Fibroblast of lung (primary cell): ENCODE measurements at regions not wholly inside any gene's neighbourhood (a gene's known extent, or its start where the extent isn't known, plus 50 kb on each side); places are given as distances from the start of the nearest gene placed in this dataset.

Experiments used
- EZH2 ChIP-seq: IDR thresholded peaks from 2 replicates; pipeline ENCODE4 v1.5.1; 2012; ENCODE audit warnings: low read length, control low read depth, mild to moderate bottlenecking; ENCODE audit errors: missing control alignments
- TF ChIP-seq, protein P1 (sequence below), 2 donors: IDR thresholded peaks in 1 of 2; conservative IDR thresholded peaks in 1 of 2; 1 replicate in 1 of 2; 2 replicates in 1 of 2; pipeline ENCODE4 v1.5.1; 2011 to 2012; ENCODE audit warnings: low read length in 2 of 2, control low read depth in 1 of 2, inconsistent platforms in 1 of 2, low read depth in 1 of 2, mild to moderate bottlenecking in 1 of 2

DNA sequence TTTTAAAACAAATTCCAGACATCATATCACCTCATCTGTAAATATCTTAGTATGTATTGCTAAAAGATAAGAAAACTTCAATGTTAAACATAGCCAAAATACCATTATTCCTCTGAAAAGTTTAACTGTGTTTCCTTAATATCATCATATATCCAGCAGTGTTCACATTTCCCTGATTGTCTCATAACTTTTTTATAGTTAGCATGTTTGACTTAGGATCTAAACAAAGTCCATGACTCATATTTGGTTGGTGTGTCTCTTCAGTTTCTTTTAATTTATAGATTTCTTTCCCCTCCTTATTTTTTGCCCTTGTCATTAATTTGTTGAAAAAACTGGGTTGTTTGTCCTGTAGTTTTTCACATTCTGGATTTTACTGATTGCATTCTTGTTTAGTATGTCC is 163.0 kb downstream of the RPS12 start:
- TF ChIP-seq, protein P1, sequence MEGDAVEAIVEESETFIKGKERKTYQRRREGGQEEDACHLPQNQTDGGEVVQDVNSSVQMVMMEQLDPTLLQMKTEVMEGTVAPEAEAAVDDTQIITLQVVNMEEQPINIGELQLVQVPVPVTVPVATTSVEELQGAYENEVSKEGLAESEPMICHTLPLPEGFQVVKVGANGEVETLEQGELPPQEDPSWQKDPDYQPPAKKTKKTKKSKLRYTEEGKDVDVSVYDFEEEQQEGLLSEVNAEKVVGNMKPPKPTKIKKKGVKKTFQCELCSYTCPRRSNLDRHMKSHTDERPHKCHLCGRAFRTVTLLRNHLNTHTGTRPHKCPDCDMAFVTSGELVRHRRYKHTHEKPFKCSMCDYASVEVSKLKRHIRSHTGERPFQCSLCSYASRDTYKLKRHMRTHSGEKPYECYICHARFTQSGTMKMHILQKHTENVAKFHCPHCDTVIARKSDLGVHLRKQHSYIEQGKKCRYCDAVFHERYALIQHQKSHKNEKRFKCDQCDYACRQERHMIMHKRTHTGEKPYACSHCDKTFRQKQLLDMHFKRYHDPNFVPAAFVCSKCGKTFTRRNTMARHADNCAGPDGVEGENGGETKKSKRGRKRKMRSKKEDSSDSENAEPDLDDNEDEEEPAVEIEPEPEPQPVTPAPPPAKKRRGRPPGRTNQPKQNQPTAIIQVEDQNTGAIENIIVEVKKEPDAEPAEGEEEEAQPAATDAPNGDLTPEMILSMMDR (conservative IDR thresholded peaks at IDR 0.05 in 1 of 2, IDR thresholded peaks at IDR 0.05 in 1 of 2; ENCODE audit: low read depth in 1 of 2, low read length in 2 of 2): no peak
- TF ChIP-seq EZH2: no peak
